Left colon (tissue), 2 donors: ENCODE measurements at regions not wholly inside any gene's neighbourhood (a gene's known extent, or its start where the extent isn't known, plus 50 kb on each side); places are given as distances from the start of the nearest gene placed in this dataset.
"Not testable (repeated sequence)": the region's sequence is repeated elsewhere in the genome, so short reads cannot be mapped to it uniquely, and the experiment has no call there.

Experiments used
- ATAC-seq: fragments of 200-7000 bp; cut with Tn5 transposase; one replicate; pipeline ENCODE4 v1.9.1; 2020; ENCODE audit warnings: mild to moderate bottlenecking, moderate library complexity
- DNase-seq, 2 donors: peaks; one replicate each; pipeline ENCODE4 v3.0.0-alpha.2; 2020
- intact Hi-C, 2 donors: fragments of 100-400 bp; cut with DNase I in 1 of 2; cut with micrococcal nuclease in 1 of 2; formaldehyde crosslinking; loops; one replicate each; pipeline versions ENCODE4 v1.11.2 to v1.14.0; 2022; cut with DNase I, micrococcal nuclease
- donor health status: DM: no; HTN: no; CAD: no.
- donor health status: DM: yes; HTN: yes; CAD: no.

DNA sequence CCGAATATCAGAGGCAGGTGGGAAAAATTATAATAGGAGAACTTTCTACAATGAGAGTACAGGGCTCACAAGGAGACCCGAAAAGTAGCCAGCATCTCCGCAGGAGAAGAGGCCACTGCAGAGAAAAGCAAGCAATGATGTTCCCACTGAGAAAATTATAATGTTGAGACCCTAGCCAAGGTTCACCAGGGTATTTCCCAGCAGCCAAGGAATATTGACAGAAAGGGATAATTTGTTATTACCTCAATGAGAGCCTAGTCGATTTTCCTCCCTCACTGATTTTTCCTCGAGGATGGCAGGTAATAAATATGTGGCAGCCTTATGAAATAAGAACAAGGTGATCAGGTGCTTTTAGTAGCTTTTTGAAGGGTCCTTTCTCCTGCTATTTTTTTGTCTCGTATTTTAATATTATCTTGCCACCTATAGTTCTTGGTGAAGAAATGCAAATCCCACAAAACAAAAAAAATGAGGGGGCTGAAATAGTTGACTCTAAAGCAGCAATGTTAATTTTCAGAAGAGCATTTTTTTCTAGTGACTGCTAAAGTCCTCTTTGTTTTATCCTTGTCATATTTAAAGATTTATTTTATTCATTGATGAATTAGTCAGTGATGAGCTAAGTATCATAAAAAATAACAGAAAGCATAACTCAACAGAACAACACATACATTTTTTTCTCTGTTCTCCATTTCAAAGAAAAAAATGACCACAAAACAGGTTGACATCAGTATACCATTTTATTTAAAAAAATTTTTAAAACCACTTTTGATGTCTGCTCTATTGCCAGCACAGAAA, 215.4 kb downstream of the KCNE4 start:
- ATAC-seq: no peak
- DNase-seq: no peak
- intact Hi-C loops: no loop called here

DNA sequence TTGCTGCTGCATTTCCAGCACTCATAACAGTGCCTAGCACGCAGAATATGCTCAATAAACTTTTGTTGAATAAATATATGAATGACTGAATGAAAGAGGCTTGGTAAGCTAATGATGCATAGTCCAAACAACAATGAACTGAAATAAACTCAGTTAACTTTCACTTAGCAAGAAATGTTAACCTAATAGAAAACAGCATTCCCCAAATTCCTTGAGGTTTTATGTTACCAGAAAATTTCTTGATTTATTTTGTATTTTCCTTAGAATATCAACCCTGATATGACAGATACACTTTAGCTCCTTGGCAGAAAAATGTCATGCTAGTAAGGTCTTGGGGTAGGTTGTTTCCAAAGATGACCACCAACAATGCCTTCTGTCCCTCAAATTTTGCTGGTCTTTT, 217.4 kb downstream of the KCNE4 start:
- ATAC-seq: no peak

DNA sequence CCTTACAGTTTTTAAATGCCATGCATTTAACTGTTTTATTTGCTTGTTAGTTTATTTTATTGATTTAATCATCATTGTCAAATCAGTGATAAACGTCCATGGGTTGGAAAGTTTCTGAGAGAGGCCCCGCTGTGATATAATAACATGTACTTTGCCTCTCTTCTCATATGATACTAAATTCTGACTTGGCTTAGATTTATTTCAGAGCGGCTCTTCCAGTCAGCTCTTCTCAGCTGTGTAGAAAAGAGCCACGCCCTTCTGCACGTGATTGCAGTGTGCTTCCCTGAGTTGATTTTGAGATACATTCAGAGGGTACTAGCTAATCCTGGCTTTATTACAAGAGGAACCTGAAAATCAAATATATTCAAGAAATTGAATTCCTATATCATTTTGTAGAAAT, 218.6 kb downstream of the KCNE4 start:
- ATAC-seq (no peak), DNase-seq (no peak)
- intact Hi-C loops: no loop called here

More for the DNA sequence above, 217.4 kb downstream of the KCNE4 start:
- DNase-seq: no peak
- intact Hi-C loops: no loop called here

DNA sequence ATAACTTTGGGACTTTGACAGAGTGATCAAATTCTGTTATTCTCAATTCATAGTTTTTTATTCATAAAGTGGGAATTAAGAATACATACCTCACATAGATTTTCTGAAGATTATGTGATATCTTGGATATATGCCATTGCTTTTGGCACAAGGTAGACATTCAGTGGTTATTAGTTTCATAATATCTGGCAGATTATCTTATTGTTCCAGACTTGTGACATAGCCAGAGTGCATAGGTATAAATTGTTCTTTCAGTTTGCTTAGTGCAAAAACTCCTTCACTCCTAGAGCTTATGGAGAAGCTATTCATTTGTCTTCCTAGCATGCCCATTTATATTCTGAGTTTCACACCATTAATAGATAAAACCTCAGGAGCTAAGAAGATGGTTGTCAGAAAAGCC, 222.0 kb downstream of the KCNE4 start:
- ATAC-seq (no peak), DNase-seq (no peak)
- intact Hi-C loops: no loop called here

DNA sequence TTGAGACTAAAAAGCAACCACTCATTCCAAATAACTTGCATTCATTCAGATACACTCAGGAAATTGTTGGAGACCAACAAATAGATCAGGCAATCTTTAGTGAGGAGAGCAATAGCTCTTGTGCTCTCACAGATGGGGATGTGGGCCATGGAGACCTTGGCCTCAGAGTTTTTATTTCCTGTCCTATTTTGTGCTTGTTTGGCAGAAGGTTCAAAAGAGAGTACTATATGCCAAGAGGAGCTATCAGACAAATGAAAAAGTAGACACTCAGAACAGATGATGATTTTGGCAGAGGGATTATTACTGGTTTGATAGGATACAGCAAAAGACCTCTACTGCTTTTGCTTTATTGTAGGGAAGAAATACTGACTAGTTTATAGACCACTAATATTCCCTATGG, 230.2 kb downstream of the KCNE4 start:
- no peak for ATAC-seq
- no peak for DNase-seq
- intact Hi-C loops: no loop called here

DNA sequence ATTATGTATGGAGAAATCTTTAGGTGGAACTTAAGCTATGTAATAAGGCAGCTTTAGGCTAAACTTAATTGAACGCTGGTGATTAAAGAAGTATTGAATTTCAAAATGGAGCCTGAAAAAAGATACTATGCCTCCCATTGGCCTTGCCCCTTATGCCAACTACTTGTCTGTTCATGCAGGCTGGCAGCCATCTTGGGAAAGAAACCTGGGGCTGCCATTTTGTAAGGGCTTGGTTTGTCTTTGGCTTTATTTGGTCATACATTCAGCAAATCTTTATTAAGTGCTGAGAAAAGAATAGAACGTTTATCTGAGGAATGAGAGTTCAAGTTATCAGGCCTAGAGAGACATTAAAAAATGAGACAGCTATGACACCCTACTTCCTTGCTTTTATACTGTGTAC, 231.3 kb downstream of the KCNE4 start:
- ATAC-seq (no peak), DNase-seq (no peak)
- intact Hi-C loops: no loop called here

DNA sequence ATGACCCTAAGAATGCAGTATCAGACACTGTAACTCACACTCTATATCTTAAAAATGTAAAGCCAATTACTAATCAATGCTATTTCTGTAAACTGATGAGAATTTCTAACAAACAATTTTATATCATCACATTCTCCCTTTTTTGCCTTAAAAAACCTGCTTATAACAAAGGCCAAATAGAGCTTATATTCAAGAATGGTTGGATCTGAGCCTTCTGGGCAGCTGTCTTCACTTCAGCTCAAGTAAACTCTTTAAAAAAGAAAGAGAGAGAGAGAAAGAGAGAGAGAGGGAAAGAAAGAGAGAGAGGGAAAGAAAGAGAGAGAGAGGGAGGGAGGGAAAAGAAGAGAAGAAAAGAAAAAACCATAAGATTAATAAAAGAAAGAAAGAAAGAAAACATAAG, 231.8 kb downstream of the KCNE4 start:
- ATAC-seq (no peak), DNase-seq (no peak)
- intact Hi-C loops: no loop called here

DNA sequence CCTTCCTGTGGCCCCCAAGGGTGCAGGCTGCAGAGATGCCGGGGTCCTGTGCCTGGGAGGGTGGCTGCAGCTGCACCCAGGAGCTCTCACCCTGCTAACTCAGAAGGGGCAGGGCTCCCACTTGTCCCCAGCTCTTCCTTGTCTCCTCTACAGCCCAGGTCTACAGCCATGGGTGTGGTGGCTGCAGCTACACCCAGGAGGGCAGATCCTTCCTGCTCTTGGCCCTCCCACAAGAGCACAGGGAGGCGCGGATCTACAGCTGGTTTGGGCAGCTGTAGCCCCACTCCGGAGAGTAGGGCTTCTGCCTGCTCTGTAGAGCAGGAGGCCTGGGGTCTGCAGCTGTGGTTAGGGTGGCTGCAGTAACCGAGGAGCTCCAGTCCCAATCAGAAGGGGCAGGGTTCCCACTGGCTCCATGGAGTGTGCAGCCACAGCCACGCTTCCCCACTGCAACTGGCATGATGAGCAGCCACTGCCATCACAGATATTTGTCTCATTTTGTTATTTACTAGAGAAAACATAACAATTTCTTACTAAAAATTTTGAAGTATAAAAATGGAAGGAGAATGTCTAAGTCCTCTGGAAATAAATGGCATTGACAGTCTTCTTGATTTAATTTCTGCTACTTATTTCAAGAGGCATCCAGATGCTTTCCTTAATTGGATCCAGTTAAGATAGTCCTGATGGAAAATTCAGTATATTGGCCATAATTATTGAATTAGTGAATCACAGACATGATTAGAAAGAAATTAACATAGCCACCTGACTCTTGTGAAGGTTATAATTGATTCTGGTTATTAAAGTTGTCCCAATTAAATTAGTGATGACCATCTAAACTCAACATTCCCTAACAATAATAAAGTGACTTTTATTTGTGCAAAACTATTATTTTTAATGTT, 233.6 kb downstream of the KCNE4 start:
- ATAC-seq: no peak
- intact Hi-C loops: no loop called here
- no peak for DNase-seq

DNA sequence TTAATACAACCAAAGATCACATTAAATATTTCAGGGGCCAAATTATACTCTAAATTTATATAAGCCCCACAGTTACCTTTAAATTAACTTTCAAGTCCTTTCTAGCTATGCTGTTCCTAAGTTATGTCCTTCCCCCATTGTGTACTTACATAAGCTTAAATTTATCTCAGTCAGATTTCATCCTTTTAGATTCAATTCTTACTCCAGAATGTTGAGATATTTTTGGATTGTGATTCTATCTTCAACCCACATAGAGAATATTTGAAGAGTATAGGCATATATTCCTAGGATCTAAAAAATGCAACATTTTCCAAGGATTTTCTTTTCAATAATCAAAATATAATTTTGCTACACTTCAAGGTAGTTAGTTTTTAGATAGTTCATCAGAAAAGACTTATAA, 242.8 kb downstream of the KCNE4 start:
- ATAC-seq (no peak), DNase-seq (no peak)
- intact Hi-C loops: no loop called here

DNA sequence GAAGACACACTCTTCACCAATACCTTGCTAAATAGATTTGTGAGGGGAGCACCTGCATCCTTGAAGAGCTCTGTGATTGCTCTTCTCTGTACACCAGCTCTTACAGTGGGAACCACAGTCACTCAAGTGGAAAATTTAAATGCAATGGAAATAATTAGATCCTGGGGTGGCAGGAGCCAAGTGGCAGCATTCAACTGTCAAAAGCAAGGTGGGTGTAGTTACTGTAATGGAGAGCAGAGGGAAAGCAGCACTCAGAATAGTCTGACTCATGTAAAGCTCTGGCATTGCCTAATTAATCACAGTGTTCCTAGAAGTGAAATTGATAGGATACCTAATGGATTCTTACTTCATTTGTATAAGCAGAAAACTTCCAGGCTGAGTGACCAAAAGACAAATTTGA, 245.8 kb downstream of the KCNE4 start:
- intact Hi-C loops: no loop called here
- no peak for ATAC-seq
- DNase-seq: no peak

DNA sequence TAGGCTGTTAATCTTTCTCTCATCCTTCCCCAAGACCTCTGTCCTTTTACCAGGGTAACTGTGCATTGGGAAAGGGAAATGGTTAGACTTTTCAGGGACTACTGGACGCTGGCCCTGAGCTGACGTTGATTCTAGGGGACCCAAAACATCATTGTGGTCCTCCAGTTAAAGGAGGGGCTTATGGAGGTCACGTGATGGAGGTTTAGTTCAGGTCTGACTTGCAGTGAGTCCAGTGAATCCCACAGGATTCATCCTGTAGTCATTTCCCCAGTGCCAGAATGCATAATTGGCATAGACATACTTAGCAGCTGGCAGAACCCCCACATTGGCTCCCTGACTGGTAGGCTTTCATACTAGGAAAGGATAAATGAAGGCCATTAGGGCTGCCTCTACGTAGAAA, 246.3 kb downstream of the KCNE4 start:
- intact Hi-C loops, DNase-seq, ATAC-seq: not testable (repeated sequence)

DNA sequence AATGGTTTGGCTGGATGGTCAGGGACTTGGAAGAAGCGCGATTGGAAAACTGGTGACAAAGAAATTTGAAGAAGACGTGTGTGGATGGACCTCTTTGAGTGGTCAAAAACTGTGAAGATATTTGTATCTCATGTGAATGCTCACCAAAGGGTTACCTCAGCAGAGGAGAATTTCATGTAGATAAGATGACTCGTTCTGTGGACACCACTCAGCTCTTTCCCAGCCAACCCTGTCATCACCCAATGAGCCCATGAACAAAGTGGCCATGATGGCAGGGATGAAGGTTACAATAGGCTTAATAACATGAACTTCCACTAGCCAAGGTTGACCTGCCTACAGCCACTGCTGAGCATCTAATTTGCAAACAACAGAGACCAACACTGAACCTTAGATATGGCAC, 248.3 kb downstream of the KCNE4 start:
- ATAC-seq: no peak
- no peak for DNase-seq
- intact Hi-C loops: no loop called here

DNA sequence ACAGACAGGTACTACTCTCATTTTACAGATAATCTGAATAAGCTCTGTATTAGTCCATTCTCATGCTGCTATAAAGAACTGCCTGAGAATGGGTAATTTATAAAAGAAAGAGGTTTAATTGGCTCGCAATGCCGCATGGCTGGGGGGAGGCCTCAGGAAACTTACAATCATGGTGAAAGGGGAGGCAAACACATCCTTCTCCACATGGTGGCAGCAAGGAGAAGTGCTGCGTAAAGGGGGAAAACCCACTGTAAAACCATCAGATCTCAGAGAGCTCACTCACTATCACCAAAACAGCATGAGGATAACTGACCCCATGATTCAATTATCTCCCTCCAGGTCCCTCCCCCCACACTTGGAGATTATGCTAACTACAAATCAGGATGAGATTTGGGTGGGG, 254.4 kb downstream of the KCNE4 start:
- intact Hi-C loops: no loop called here
- no peak for DNase-seq
- ATAC-seq: no peak

DNA sequence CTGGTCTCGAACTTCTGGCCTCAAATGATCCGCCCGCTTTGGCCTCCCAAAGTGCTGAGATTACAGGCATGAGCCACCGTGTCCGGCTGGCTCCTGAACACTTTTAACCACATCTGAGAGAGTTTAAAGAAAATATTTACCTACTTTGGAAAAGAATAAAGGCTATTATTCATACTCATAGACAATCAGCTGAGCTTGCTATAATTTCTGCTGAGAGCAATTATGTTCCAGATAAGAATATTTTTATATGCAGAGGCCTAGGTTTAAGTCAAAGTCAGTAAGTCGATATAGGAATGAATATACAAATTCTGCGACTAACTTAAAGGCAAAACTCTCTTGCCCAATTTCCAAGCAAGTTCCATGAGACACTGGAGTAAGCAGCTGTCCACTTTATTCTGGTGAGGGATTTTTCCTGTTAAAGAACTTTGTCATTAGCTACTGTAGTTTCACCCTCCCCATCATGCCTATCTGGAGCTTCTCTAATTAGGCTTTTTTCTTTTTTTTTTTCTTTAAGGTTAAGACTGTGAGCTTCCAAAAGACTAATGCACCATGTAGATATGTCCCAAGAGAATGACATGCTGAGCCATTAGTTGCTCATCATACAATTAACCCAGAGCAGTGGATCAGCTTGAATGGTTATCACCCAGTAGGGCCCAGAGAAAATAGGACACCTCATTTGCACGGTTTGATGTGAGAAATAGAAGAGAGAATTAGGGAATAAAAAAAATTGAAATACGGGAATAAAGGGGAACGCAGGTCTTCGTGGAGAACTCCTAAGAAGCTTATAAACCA, 260.1 kb downstream of the KCNE4 start:
- ATAC-seq (no peak), DNase-seq (no peak)
- intact Hi-C loops: no loop called here

DNA sequence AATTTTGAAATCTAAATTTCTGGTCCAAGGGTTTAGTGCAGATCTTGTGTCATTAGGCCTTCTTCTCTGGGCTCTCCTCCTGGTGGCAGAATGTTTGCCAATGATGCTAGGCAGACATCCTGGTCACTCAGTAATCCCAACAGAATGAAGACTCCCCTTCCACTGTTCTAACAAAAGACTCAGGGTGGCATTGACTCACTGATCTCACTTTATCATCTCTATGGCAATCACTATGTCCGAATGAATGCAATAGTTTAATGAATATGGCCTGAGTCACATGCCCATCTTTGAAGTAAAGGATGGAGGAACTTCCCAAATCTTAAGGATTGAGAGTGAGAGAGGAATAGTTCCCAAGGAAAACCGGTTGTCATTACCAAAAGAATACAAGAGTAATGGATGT, 261.1 kb downstream of the KCNE4 start:
- no peak for ATAC-seq
- DNase-seq: no peak
- intact Hi-C loops: no loop called here

DNA sequence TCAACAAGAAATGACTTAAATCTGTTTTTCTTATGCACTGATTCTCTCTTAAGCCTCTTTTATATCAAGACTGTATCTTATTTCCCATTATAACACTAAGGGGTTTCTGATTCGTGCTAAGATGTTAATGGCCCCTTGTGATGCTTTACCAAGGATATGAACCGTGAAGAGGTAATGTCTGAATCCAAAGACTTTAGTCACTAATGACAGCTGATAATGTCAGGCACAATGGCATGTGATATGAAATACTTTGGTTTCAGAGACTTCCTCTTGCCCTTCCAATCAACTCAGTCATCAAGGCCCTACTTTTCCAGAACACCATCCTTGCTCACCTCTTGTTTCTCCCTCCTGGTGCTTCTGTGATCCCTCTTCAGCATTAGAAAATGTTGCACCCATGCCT, 262.8 kb downstream of the KCNE4 start:
- ATAC-seq (no peak), DNase-seq (no peak)
- intact Hi-C loops: no loop called here

DNA sequence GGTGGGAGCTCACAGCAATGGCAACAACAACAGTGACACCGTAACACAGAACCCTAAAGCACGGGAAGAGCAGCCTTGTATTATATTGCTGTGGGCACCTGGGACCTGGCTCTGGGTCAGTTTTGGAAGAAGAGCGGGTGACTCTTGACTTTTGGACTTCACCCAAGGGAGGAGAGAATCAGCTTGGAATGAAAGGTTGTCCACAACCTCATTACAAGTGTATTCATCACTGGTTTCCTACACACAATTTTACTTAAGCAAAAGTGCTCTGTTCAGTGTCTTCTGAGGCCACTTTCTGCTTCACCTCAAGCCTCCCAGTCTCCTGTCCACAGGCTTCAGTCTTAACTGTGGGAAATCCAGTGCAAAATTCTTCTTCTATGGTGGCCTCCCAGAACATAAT, 263.8 kb downstream of the KCNE4 start:
- ATAC-seq (no peak), DNase-seq (no peak)
- intact Hi-C loops: no loop called here

DNA sequence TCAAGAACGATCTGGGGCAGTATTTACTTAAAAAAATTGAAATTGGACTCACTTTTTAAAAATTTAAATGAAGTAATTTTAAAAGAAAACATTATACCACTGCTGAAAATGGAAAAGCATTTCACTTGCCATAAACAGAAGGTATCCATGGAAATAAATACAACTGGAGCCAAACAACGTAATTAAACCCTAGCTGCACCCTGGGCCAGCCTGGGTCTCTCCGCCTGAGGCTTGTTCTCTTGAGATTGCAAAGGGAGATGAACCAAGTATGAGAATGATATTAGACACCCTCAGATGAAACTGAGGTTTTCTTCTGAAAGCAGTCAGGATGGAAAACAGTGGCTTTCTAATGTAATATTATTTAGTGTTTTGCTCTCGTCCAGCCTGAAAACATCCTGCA, 264.4 kb downstream of the KCNE4 start:
- ATAC-seq (no peak), DNase-seq (no peak)
- intact Hi-C loops: no loop called here

DNA sequence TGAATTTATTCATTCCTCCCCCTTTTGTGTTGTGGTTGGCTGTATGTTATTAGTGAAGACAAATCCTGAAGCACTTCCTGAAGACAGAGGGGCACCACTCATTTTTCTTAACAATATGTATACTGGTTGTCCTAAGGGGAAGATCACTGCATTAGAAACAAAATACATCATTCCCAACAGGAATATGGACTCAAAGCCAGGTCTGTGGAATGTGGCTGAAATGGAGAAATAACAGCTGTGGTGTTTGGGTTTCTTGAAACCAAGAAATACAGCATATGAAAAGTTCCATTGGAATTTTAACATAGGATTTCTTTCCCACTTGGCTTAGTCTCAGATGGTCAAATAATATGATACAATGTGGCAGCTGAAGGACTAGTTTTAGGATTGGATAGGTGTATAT, 267.6 kb downstream of the KCNE4 start:
- intact Hi-C loops: no loop called here
- no peak for ATAC-seq
- DNase-seq: no peak

DNA sequence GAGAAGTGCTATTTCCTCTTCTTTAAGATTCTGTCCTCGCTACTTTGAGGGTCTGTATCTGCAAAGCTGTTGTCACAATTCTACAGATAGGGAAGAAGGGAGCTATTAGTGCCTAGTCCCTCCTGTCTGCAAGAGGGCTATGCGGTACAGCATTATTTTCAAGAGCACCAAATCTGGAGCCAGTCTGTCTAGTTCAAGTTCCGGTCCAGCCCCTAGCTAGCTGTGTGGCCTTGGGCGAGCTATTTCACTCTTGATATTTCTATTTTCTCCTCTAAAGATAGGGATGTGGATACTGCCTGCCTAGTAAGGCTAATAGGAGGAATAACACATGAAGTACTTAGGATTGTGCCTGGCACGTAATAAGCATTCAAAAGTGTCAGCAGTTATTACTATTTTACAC, 272.4 kb downstream of the KCNE4 start:
- ATAC-seq (no peak), DNase-seq (no peak)
- intact Hi-C loops: no loop called here
